IPS-11a (cell line): ENCODE measurements at regions not wholly inside any gene's neighbourhood (a gene's known extent, or its start where the extent isn't known, plus 50 kb on each side); places are given as distances from the start of the nearest gene placed in this dataset.

Experiments
- H3K4me3 ChIP-seq: one replicate; pipeline ENCODE4 v1.5.1; 2013; ENCODE audit warnings: low read depth, low read length, control low read depth

- no peak overlapping the region for H3K4me3 ChIP-seq
These were observed 237.7 kb upstream of the KLF4 start for GRCh38 chr9:107727086-107727780.

- no peak overlapping the region for H3K4me3 ChIP-seq
These were observed 233.4 kb upstream of the KLF4 start for GRCh38 chr9:107723015-107723414.

- no peak overlapping the region for H3K4me3 ChIP-seq
These were observed 232.2 kb upstream of the KLF4 start for GRCh38 chr9:107721705-107722245.

- no peak overlapping the region for H3K4me3 ChIP-seq
These were observed 230.9 kb upstream of the KLF4 start for GRCh38 chr9:107720501-107720900.

GRCh38 chr9:107717529-107718314 is 228.2 kb upstream of the KLF4 start:
- H3K4me3 ChIP-seq: no peak overlapping the region

- no peak overlapping the region for H3K4me3 ChIP-seq
These were observed 226.2 kb upstream of the KLF4 start for GRCh38 chr9:107715740-107716139.

- H3K4me3 ChIP-seq: no peak overlapping the region
These were observed 223.9 kb upstream of the KLF4 start for GRCh38 chr9:107713470-107713869.

- no peak overlapping the region for H3K4me3 ChIP-seq
These were observed 222.8 kb upstream of the KLF4 start for GRCh38 chr9:107712390-107712789.

GRCh38 chr9:107711542-107711941 is 222.0 kb upstream of the KLF4 start:
- no peak overlapping the region for H3K4me3 ChIP-seq

- H3K4me3 ChIP-seq: no peak overlapping the region
These were observed 221.4 kb upstream of the KLF4 start for GRCh38 chr9:107710953-107711352.

- no peak overlapping the region for H3K4me3 ChIP-seq
These were observed 221.0 kb upstream of the KLF4 start for GRCh38 chr9:107710546-107710945.

GRCh38 chr9:107708791-107709190 is 219.2 kb upstream of the KLF4 start:
- no peak overlapping the region for H3K4me3 ChIP-seq

GRCh38 chr9:107707915-107708441 is 218.4 kb upstream of the KLF4 start:
- H3K4me3 ChIP-seq: no peak overlapping the region

- no peak overlapping the region for H3K4me3 ChIP-seq
These were observed 217.9 kb upstream of the KLF4 start for GRCh38 chr9:107707428-107707837.

- H3K4me3 ChIP-seq: no peak overlapping the region
These were observed 217.3 kb upstream of the KLF4 start for GRCh38 chr9:107706701-107707427.

- H3K4me3 ChIP-seq: no peak overlapping the region
These were observed 216.0 kb upstream of the KLF4 start for GRCh38 chr9:107705521-107705920.

- H3K4me3 ChIP-seq: no peak overlapping the region
These were observed 215.2 kb upstream of the KLF4 start for GRCh38 chr9:107704774-107705173.

GRCh38 chr9:107703651-107704050 is 214.1 kb upstream of the KLF4 start:
- H3K4me3 ChIP-seq: no peak overlapping the region

- H3K4me3 ChIP-seq: no peak overlapping the region
These were observed 211.3 kb upstream of the KLF4 start for GRCh38 chr9:107700847-107701246.

- H3K4me3 ChIP-seq: no peak overlapping the region
These were observed 209.7 kb upstream of the KLF4 start for GRCh38 chr9:107699231-107699630.

- no peak overlapping the region for H3K4me3 ChIP-seq
These were observed 209.2 kb upstream of the KLF4 start for GRCh38 chr9:107698779-107699178.
